ENCODE measurements at regions not wholly inside any gene's neighbourhood (a gene's known extent, or its start where the extent isn't known, plus 50 kb on each side); places are given as distances from the start of the nearest gene placed in this dataset.

- ChIA-PET CTCF (interaction anchor here (0.7 kb wide), 1 partner anchor 47 kb away, joined by 4 read pairs; no protein-coding TSS in a partner anchor), POLR2A (ENCODE audit: low non-redundant PET) (no interaction called here)
- DNase-seq (ENCODE audit: low spot score) = no peak
- TF ChIP-seq CTCF (conservative IDR thresholded peaks at IDR 0.05; ENCODE audit: low read depth) = no peak
- peak overlapping the region; percentile 52 for H3K27ac ChIP-seq
These were observed 106.7 kb downstream of the ZNF621 start for GRCh38 chr3:40631341-40631995.

GRCh38 chr3:40637906-40638305 lies 113.1 kb downstream of the ZNF621 start:
- CTCF ChIA-PET = interaction anchor here (0.6 kb wide), 1 partner anchor 1722 kb away, joined by 4 read pairs; no protein-coding TSS in a partner anchor
- no peak overlapping the region for H3K27ac ChIP-seq
- DNase-seq (ENCODE audit: low spot score) = no peak
- no peak for TF ChIP-seq CTCF (conservative IDR thresholded peaks at IDR 0.05; ENCODE audit: low read depth)
- POLR2A ChIA-PET (ENCODE audit: low non-redundant PET) = no interaction called here

- H3K27ac ChIP-seq = no peak overlapping the region
- ChIA-PET POLR2A (ENCODE audit: low non-redundant PET) (no interaction called here), CTCF (no interaction called here)
- no peak for DNase-seq (ENCODE audit: low spot score)
- TF ChIP-seq CTCF (conservative IDR thresholded peaks at IDR 0.05; ENCODE audit: low read depth) = no peak
These were observed 114.2 kb downstream of the ZNF621 start for GRCh38 chr3:40639006-40639405.

- CTCF ChIA-PET = no interaction called here
- no peak overlapping the region for H3K27ac ChIP-seq
- DNase-seq (ENCODE audit: low spot score) = no peak
- no peak for TF ChIP-seq CTCF (conservative IDR thresholded peaks at IDR 0.05; ENCODE audit: low read depth)
- POLR2A ChIA-PET (ENCODE audit: low non-redundant PET) = no interaction called here
These were observed 118.1 kb downstream of the ZNF621 start for GRCh38 chr3:40642812-40643211.

GRCh38 chr3:40645883-40646282 lies 121.1 kb downstream of the ZNF621 start:
- CTCF ChIA-PET = interaction anchor here (0.6 kb wide), 1 partner anchor 1044 kb away, joined by 4 read pairs; no protein-coding TSS in a partner anchor
- POLR2A ChIA-PET (ENCODE audit: low non-redundant PET) = no interaction called here
- DNase-seq (ENCODE audit: low spot score) = no peak
- H3K27ac ChIP-seq = no peak overlapping the region
- TF ChIP-seq CTCF (conservative IDR thresholded peaks at IDR 0.05; ENCODE audit: low read depth) = no peak

GRCh38 chr3:40649346-40649745 lies 124.6 kb downstream of the ZNF621 start:
- POLR2A ChIA-PET (ENCODE audit: low non-redundant PET) = no interaction called here
- no peak overlapping the region for H3K27ac ChIP-seq
- CTCF ChIA-PET = no interaction called here
- DNase-seq (ENCODE audit: low spot score) = no peak
- TF ChIP-seq CTCF (conservative IDR thresholded peaks at IDR 0.05; ENCODE audit: low read depth) = no peak
